Neural cell (in vitro differentiated cells): ENCODE measurements at regions not wholly inside any gene's neighbourhood (a gene's known extent, or its start where the extent isn't known, plus 50 kb on each side); places are given as distances from the start of the nearest gene placed in this dataset.

Source experiments
- H2AFZ ChIP-seq: fragments of 200-600, 300-800 bp; sonication (generic), shearing (Covaris generic); 2 replicates; pipeline ENCODE4 v1.6.0; 2014; ENCODE audit warnings: low read depth, mild to moderate bottlenecking, antibody characterized with exemption, low read length, moderate library complexity
- H3F3A ChIP-seq: fragments of 200-600 bp; shearing (Covaris generic); 2 replicates; pipeline ENCODE4 v1.6.1; 2016; ENCODE audit warnings: mild to moderate bottlenecking, moderate library complexity, mixed read lengths, antibody characterized with exemption, low read length; ENCODE audit not compliant: insufficient read depth, poor library complexity, severe bottlenecking
- H3K27ac ChIP-seq: fragments of 200-600, 300-800 bp; sonication (generic), shearing (Covaris generic); 2 replicates; pipeline ENCODE4 v1.5.1; 2014; ENCODE audit warnings: mild to moderate bottlenecking, low read length, moderate library complexity
- H3K27me3 ChIP-seq: fragments of 300-800, 200-600 bp; sonication (generic), shearing (Covaris generic); 2 replicates; pipeline ENCODE4 v1.6.0; 2014; ENCODE audit warnings: mild to moderate bottlenecking, low read depth, low read length, moderate library complexity; ENCODE audit not compliant: insufficient read depth
- H3K36me3 ChIP-seq: fragments of 300-800, 200-600 bp; sonication (generic), shearing (Covaris generic); 2 replicates; pipeline ENCODE4 v1.5.1; 2014; ENCODE audit warnings: mild to moderate bottlenecking, antibody characterized with exemption, low read length, moderate library complexity; ENCODE audit not compliant: insufficient read depth
- H3K4me2 ChIP-seq: fragments of 300-800, 200-600 bp; sonication (generic), shearing (Covaris generic); 2 replicates; pipeline ENCODE4 v1.6.0; 2014; ENCODE audit warnings: mild to moderate bottlenecking, low read length
- H3K4me3 ChIP-seq: fragments of 300-800, 200-600 bp; sonication (generic), shearing (Covaris generic); 2 replicates; pipeline ENCODE4 v1.5.1; 2014; ENCODE audit warnings: mild to moderate bottlenecking, low read length, moderate library complexity
- H3K79me2 ChIP-seq: fragments of 200-600 bp; shearing (Covaris generic); replicated peaks from 2 replicates; pipeline ENCODE4 v1.6.0; 2014; ENCODE audit warnings: mild to moderate bottlenecking, low read length, moderate library complexity; ENCODE audit not compliant: insufficient read depth
- H3K9ac ChIP-seq: fragments of 300-800, 200-600 bp; sonication (generic), shearing (Covaris generic); 2 replicates; pipeline ENCODE4 v1.6.1; 2016; ENCODE audit warnings: mild to moderate bottlenecking, low read length, mixed read lengths
- H3K9me2 ChIP-seq: fragments of 200-600 bp; shearing (Covaris generic); 2 replicates; pipeline ENCODE4 v1.6.1; 2016; ENCODE audit warnings: mild to moderate bottlenecking, low read length, mixed read lengths; ENCODE audit not compliant: insufficient read depth
- H3K9me3 ChIP-seq: fragments of 200-600, 300-800 bp; sonication (generic), shearing (Covaris generic); 2 replicates; pipeline ENCODE4 v1.6.1; 2016; ENCODE audit warnings: mild to moderate bottlenecking, mixed run types, low read length, moderate library complexity, mixed read lengths
- H4K20me1 ChIP-seq: fragments of 200-600 bp; shearing (Covaris generic); 2 replicates; pipeline ENCODE4 v1.6.1; 2016; ENCODE audit warnings: mild to moderate bottlenecking, mixed run types; ENCODE audit not compliant: insufficient read depth
- EP300 ChIP-seq: fragments of 450-650 bp; conservative IDR thresholded peaks from 2 replicates; pipeline ENCODE4 v1.6.1; 2014; ENCODE audit warnings: antibody characterized with exemption, mild to moderate bottlenecking, moderate library complexity; ENCODE audit not compliant: poor library complexity, severe bottlenecking
- EZH2 ChIP-seq: fragments of 200-600, 300-800 bp; shearing (Covaris generic), sonication (generic); IDR thresholded peaks from 2 replicates; pipeline ENCODE4 v1.6.1; 2014; ENCODE audit warnings: antibody characterized with exemption, low read length, borderline replicate concordance, mild to moderate bottlenecking; ENCODE audit not compliant: insufficient read depth, poor library complexity, severe bottlenecking
- MXI1 ChIP-seq: fragments of 450-650 bp; conservative IDR thresholded peaks from 2 replicates; pipeline ENCODE4 v1.6.1; 2014; ENCODE audit warnings: antibody characterized with exemption, mild to moderate bottlenecking; ENCODE audit not compliant: poor library complexity, severe bottlenecking
- POLR2AphosphoS5 ChIP-seq: IDR thresholded peaks from 2 replicates; pipeline ENCODE4 v1.6.1; 2012
- RAD21 ChIP-seq: fragments of 450-650 bp; conservative IDR thresholded peaks from 2 replicates; pipeline ENCODE4 v1.6.1; 2014; ENCODE audit warnings: antibody characterized with exemption, mild to moderate bottlenecking, moderate library complexity
- SMC3 ChIP-seq: fragments of 450-650 bp; conservative IDR thresholded peaks from 2 replicates; pipeline ENCODE4 v1.6.1; 2014; ENCODE audit warnings: antibody characterized with exemption, mild to moderate bottlenecking, moderate library complexity; ENCODE audit not compliant: poor library complexity
- TAF1 ChIP-seq: IDR thresholded peaks from 2 replicates; pipeline ENCODE4 v1.6.1; 2012; ENCODE audit warnings: low read depth
- TF ChIP-seq, protein P1 (sequence below): fragments of 450-650 bp; IDR thresholded peaks from 2 replicates; pipeline ENCODE4 v1.5.1; 2014; ENCODE audit warnings: antibody characterized with exemption, mild to moderate bottlenecking, moderate library complexity; ENCODE audit not compliant: poor library complexity, severe bottlenecking
- TF ChIP-seq, protein P2 (sequence below): IDR thresholded peaks from 2 replicates; pipeline ENCODE4 v1.6.1; 2012; ENCODE audit warnings: borderline replicate concordance

DNA sequence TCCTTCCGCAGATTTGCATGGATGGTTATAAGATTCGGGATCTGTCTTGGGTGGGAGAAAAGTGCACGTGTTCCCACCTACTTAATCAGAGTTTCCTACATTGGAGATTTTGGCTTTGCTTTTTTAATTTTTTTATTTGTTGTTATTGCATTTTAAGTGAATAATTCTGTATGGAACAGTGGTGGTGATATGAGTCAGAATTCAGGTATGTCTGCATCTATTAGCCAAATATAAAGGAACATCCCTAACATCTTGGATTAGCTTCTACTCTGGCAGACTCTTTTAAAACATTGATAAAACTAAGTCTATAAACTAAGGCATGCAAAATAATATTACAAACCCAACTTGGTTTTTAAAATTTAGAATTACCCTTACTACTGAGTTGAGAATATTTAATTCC is 659.8 kb upstream of the EPHA5 start:
- Histone ChIP-seq H3K4me2 (no peak overlapping the region), H2AFZ (no peak overlapping the region), H3K27me3 (no peaks in the 10 kb centered on the region), H4K20me1 (no peaks in the 10 kb centered on the region), H3K4me3 (no peak overlapping the region), H3K36me3 (no peaks in the 10 kb centered on the region), H3K9me2 (no peaks in the 10 kb centered on the region), H3K9ac (no peak overlapping the region), H3F3A (no peaks in the 10 kb centered on the region), H3K27ac (no peak overlapping the region), H3K9me3 (no peaks in the 10 kb centered on the region), H3K79me2 (no peaks in the 10 kb centered on the region)
- TF ChIP-seq EZH2 (no peak), SMC3 (no peak), TAF1 (no peak), RAD21 (no peak), MXI1 (no peak), POLR2AphosphoS5 (no peak), EP300 (no peak)
- TF ChIP-seq, protein P1, sequence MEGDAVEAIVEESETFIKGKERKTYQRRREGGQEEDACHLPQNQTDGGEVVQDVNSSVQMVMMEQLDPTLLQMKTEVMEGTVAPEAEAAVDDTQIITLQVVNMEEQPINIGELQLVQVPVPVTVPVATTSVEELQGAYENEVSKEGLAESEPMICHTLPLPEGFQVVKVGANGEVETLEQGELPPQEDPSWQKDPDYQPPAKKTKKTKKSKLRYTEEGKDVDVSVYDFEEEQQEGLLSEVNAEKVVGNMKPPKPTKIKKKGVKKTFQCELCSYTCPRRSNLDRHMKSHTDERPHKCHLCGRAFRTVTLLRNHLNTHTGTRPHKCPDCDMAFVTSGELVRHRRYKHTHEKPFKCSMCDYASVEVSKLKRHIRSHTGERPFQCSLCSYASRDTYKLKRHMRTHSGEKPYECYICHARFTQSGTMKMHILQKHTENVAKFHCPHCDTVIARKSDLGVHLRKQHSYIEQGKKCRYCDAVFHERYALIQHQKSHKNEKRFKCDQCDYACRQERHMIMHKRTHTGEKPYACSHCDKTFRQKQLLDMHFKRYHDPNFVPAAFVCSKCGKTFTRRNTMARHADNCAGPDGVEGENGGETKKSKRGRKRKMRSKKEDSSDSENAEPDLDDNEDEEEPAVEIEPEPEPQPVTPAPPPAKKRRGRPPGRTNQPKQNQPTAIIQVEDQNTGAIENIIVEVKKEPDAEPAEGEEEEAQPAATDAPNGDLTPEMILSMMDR, result no peak
- TF ChIP-seq, protein P2, sequence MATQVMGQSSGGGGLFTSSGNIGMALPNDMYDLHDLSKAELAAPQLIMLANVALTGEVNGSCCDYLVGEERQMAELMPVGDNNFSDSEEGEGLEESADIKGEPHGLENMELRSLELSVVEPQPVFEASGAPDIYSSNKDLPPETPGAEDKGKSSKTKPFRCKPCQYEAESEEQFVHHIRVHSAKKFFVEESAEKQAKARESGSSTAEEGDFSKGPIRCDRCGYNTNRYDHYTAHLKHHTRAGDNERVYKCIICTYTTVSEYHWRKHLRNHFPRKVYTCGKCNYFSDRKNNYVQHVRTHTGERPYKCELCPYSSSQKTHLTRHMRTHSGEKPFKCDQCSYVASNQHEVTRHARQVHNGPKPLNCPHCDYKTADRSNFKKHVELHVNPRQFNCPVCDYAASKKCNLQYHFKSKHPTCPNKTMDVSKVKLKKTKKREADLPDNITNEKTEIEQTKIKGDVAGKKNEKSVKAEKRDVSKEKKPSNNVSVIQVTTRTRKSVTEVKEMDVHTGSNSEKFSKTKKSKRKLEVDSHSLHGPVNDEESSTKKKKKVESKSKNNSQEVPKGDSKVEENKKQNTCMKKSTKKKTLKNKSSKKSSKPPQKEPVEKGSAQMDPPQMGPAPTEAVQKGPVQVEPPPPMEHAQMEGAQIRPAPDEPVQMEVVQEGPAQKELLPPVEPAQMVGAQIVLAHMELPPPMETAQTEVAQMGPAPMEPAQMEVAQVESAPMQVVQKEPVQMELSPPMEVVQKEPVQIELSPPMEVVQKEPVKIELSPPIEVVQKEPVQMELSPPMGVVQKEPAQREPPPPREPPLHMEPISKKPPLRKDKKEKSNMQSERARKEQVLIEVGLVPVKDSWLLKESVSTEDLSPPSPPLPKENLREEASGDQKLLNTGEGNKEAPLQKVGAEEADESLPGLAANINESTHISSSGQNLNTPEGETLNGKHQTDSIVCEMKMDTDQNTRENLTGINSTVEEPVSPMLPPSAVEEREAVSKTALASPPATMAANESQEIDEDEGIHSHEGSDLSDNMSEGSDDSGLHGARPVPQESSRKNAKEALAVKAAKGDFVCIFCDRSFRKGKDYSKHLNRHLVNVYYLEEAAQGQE, result no peak

DNA sequence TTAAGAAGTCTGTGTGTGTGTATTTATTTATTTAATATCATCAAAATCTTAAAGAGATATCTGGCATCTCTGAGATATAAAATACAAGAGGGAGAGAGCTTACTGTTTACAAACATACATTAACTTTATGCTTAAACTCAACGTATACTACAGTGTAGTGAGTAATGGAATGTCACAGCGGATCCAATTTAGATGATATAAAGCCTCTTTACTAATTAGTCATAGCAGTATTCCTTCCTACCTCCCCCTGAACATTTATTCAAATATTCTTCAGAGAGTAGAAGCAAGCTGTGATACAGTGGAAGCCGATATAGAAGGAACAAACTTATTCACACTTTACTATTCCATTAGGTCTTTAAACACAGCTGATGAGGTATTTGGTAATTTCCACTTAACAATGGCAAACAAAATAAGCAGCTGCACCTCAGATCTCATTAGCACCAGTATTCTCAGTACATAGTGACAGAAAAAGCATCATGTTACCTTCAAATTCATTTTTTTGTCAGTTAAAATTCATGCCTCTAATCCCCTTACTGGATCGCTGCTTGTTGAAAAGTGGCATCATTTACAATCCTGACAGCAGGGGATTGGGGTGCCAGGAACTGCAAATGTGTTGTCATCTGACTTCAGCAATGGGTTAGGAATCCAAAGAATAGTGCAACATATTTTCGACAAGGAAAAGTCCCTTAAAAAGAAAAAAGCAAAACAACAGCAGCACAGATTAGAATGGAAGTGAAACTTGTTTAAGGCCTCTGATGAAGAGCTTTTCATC is 658.7 kb upstream of the EPHA5 start:
- H4K20me1 ChIP-seq, result no peaks in the 10 kb centered on the region
- no peaks in the 10 kb centered on the region for H3K79me2 ChIP-seq
- no peaks in the 10 kb centered on the region for H3K9me2 ChIP-seq
- H3F3A ChIP-seq, result no peaks in the 10 kb centered on the region
- TF ChIP-seq POLR2AphosphoS5, result no peak
- H3K36me3 ChIP-seq, result no peaks in the 10 kb centered on the region
- no peak overlapping the region for H3K4me2 ChIP-seq
- no peak overlapping the region for H2AFZ ChIP-seq
- H3K27ac ChIP-seq, result no peak overlapping the region
- no peaks in the 10 kb centered on the region for H3K27me3 ChIP-seq
- no peaks in the 10 kb centered on the region for H3K9me3 ChIP-seq
- no peak overlapping the region for H3K4me3 ChIP-seq
- H3K9ac ChIP-seq, result no peak overlapping the region
